GM12878 (cell line): ENCODE measurements at regions not wholly inside any gene's neighbourhood (a gene's known extent, or its start where the extent isn't known, plus 50 kb on each side); places are given as distances from the start of the nearest gene placed in this dataset.

ENCODE experiments used
- ATAC-seq: fragments of 200-7000 bp; cut with Tn5 transposase; 3 replicates; pipeline ENCODE4 v1.9.1; 2020; ENCODE audit warnings: mild to moderate bottlenecking, moderate library complexity
- BruUV-seq: library from RNA; stranded (reverse); fragments of 400-500 nt; replicated peaks from 2 replicates; lab custom pipeline; 2021; lab: Mats Ljungman, UMichigan
- CTCF ChIA-PET: fragments of 300-600 bp; sonication (Branson Sonifier 250); formaldehyde crosslinking; extraction: SDS; loops from one replicate; lab custom pipeline; 2021; ENCODE audit warnings: inconsistent platforms; lab: Yijun Ruan, JAX
- POLR2A ChIA-PET: fragments of 350-600 bp; formaldehyde crosslinking; extraction: SDS; loops from one replicate; lab custom pipeline; 2021; ENCODE audit warnings: inconsistent platforms; lab: Charles Lee
- RAD21 ChIA-PET: fragments of 300-600 bp; sonication (Branson Sonifier 250); formaldehyde crosslinking; loops from one replicate; lab custom pipeline; 2023; ENCODE audit warnings: antibody characterized with exemption; ENCODE audit not compliant: unreplicated experiment; lab: Charles Lee
- SMC1A ChIA-PET: fragments of 300-600 bp; sonication (Branson Sonifier 250); formaldehyde crosslinking; loops from one replicate; lab custom pipeline; 2023; ENCODE audit not compliant: unreplicated experiment, uncharacterized antibody; lab: Charles Lee
- DNase-seq: peaks from one replicate; pipeline ENCODE4 v3.0.0-alpha.2; 2011; ENCODE audit warnings: low read depth, low spot score
- FAIRE-seq: peaks from 3 replicates; lab custom pipeline; 2011; peaks lifted over from hg19 to GRCh38; lab: Jason Lieb, UNC
- H2AFZ ChIP-seq: 2 replicates; pipeline ENCODE4 v1.6.0; 2011; ENCODE audit warnings: low read depth, low read length, control low read depth; ENCODE audit not compliant: control insufficient read depth
- H3K27ac ChIP-seq: 2 replicates; pipeline ENCODE4 v1.5.1; 2011; ENCODE audit warnings: control low read depth; ENCODE audit not compliant: control insufficient read depth, insufficient read depth
- H3K27me3 ChIP-seq, 2 experiments: replicated peaks in 1 of 2; 2 replicates each; pipeline versions ENCODE4 v1.6.0 to v1.6.1; 2011; ENCODE audit warnings: low read length in 1 of 2; ENCODE audit not compliant: control insufficient read depth in 2 of 2, insufficient read depth in 2 of 2
- H3K36me3 ChIP-seq, 2 experiments: 2 replicates each; pipeline ENCODE4 v1.5.1; 2011; ENCODE audit warnings: low read length in 1 of 2; ENCODE audit not compliant: control insufficient read depth in 2 of 2, insufficient read depth in 2 of 2
- H3K4me1 ChIP-seq: 2 replicates; pipeline ENCODE4 v1.6.1; 2011; ENCODE audit warnings: mild to moderate bottlenecking, low read length, moderate library complexity, mixed read lengths; ENCODE audit not compliant: control insufficient read depth, insufficient read depth
- H3K4me2 ChIP-seq: 2 replicates; pipeline ENCODE4 v1.6.0; 2011; ENCODE audit warnings: control low read depth; ENCODE audit not compliant: control insufficient read depth, insufficient read depth
- H3K4me3 ChIP-seq: fragments of 200-600 bp; sonication (generic); 2 replicates; pipeline ENCODE4 v1.5.1; 2016
- H3K79me2 ChIP-seq: 2 replicates; pipeline ENCODE4 v1.6.0; 2011; ENCODE audit warnings: low read length; ENCODE audit not compliant: control insufficient read depth, insufficient read depth
- H3K9ac ChIP-seq: 2 replicates; pipeline ENCODE4 v1.8.0; 2011; ENCODE audit warnings: low read length, control low read depth, mixed read lengths; ENCODE audit not compliant: control insufficient read depth, insufficient read depth
- H3K9me3 ChIP-seq: replicated peaks from 3 replicates; pipeline ENCODE4 v1.5.1; 2011; ENCODE audit warnings: mild to moderate bottlenecking, low read length; ENCODE audit not compliant: control insufficient read depth, insufficient read depth
- H4K20me1 ChIP-seq: 2 replicates; pipeline ENCODE4 v1.6.0; 2011; ENCODE audit not compliant: control insufficient read depth, insufficient read depth
- CBX5 ChIP-seq: sonication (generic); IDR thresholded peaks from 2 replicates; pipeline ENCODE4 v1.6.1; 2016; ENCODE audit warnings: low read depth, moderate library complexity, mild to moderate bottlenecking, inconsistent platforms
- NR2C2 ChIP-seq: IDR thresholded peaks from 2 replicates; pipeline ENCODE4 v1.6.1; 2011; ENCODE audit warnings: borderline replicate concordance, low read depth; ENCODE audit not compliant: control insufficient read depth, insufficient read length
- RAD51 ChIP-seq: fragments of 450-650 bp; IDR thresholded peaks from 2 replicates; pipeline ENCODE4 v1.6.1; 2016; ENCODE audit warnings: moderate library complexity, mild to moderate bottlenecking, inconsistent platforms
- SMAD5 ChIP-seq: IDR thresholded peaks from 2 replicates; pipeline ENCODE4 v1.6.1; 2016; ENCODE audit warnings: antibody characterized with exemption, low read depth
- ZSCAN29 ChIP-seq: fragments of 450-650 bp; IDR thresholded peaks from 2 replicates; pipeline ENCODE4 v1.6.1; 2017; ENCODE audit warnings: mild to moderate bottlenecking, moderate library complexity
- WGBS: methylation state at CpG from one replicate; pipeline ENCODE4 v1.1.6; 2016; ENCODE audit warnings: low lambda C conversion rate; ENCODE audit not compliant: insufficient replicate concordance, insufficient coverage; ENCODE audit errors: missing lambda C conversion rate; 5-methylcytosine and 5-hydroxymethylcytosine counted together
- in situ Hi-C: fragments of 300-500 bp; cut with MboI; formaldehyde crosslinking; loops from 9 replicates; pipeline ENCODE4 v1.14.3; 2018; ENCODE audit warnings: mixed read lengths
- intact Hi-C: fragments of 100-400 bp; cut with micrococcal nuclease; formaldehyde crosslinking; loops from one replicate; pipeline ENCODE4 v1.14.2; 2022; ENCODE audit not compliant: unreplicated experiment
- TF ChIP-seq, protein P1 (sequence below): fragments of 450-650 bp; IDR thresholded peaks from 2 replicates; pipeline ENCODE4 v1.6.1; 2017; ENCODE audit warnings: mild to moderate bottlenecking, moderate library complexity

DNA sequence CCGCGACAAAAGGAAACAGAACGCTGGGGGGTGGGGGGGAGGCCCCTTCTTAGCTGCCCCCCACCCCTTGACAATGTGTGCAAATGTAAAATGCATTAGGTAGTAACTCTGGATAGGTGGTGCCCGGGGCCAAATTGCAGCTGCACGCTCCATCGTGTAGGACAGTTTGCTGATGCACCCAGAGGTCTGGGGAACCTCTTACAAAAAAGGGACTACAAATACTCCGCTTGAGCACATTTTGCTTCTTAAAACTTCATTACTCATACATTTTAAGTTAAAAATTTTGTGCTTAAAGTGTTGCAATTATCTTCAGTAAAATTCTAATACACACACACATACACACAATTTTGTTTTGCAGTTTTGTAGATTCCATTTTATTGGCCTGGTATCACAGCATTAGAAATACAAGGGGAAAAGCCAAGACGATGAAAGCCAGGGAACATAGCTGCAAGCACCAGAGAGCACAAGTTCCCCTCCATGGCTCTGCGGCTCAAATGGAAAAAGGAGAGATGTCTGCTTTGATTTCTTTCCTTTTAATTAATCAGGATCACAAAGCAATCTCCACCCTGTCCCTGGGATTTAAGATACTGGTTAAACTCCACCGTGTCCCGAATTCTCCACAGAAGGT, 582.1 kb downstream of the ZEB2 start:
- no peaks in the 10 kb centered on the region for H3K4me1 ChIP-seq
- SMC1A ChIA-PET, result interaction anchor here (0.7 to 2.2 kb wide), 3 partner anchors 10 to 15 kb away, joined by 3 to 17 read pairs (median 3); no protein-coding TSS in a partner anchor
- POLR2A ChIA-PET, result interaction anchor here (1.0 to 1.1 kb wide), 2 partner anchors 10 to 73 kb away, joined by 4 read pairs; no protein-coding TSS in a partner anchor
- H4K20me1 ChIP-seq, result no peaks in the 10 kb centered on the region
- DNase-seq, result no peak
- TF ChIP-seq SMAD5 (no peak), NR2C2 (no peak), RAD51 (no peak), CBX5 (no peak), ZSCAN29 (no peak)
- TF ChIP-seq, protein P1, sequence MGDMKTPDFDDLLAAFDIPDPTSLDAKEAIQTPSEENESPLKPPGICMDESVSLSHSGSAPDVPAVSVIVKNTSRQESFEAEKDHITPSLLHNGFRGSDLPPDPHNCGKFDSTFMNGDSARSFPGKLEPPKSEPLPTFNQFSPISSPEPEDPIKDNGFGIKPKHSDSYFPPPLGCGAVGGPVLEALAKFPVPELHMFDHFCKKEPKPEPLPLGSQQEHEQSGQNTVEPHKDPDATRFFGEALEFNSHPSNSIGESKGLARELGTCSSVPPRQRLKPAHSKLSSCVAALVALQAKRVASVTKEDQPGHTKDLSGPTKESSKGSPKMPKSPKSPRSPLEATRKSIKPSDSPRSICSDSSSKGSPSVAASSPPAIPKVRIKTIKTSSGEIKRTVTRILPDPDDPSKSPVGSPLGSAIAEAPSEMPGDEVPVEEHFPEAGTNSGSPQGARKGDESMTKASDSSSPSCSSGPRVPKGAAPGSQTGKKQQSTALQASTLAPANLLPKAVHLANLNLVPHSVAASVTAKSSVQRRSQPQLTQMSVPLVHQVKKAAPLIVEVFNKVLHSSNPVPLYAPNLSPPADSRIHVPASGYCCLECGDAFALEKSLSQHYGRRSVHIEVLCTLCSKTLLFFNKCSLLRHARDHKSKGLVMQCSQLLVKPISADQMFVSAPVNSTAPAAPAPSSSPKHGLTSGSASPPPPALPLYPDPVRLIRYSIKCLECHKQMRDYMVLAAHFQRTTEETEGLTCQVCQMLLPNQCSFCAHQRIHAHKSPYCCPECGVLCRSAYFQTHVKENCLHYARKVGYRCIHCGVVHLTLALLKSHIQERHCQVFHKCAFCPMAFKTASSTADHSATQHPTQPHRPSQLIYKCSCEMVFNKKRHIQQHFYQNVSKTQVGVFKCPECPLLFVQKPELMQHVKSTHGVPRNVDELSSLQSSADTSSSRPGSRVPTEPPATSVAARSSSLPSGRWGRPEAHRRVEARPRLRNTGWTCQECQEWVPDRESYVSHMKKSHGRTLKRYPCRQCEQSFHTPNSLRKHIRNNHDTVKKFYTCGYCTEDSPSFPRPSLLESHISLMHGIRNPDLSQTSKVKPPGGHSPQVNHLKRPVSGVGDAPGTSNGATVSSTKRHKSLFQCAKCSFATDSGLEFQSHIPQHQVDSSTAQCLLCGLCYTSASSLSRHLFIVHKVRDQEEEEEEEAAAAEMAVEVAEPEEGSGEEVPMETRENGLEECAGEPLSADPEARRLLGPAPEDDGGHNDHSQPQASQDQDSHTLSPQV, result no peak
- H3K27ac ChIP-seq, result no peak overlapping the region
- WGBS, result 64% methylated on average over 11 of the region's 11 CpGs
- H3K4me2 ChIP-seq, result peak overlapping the region; percentile 87
- RAD21 ChIA-PET, result interaction anchor here (1.5 kb wide), 1 partner anchor 10 kb away, joined by 8 read pairs; no protein-coding TSS in a partner anchor
- H3K9ac ChIP-seq, result no peak overlapping the region
- intact Hi-C loops, result no loop called here
- CTCF ChIA-PET, result no interaction called here
- peak; percentile 20; the same call in 2 of the 3 replicates for ATAC-seq
- no peak overlapping the region; the same call in 1 of the 2 replicates for H2AFZ ChIP-seq
- in situ Hi-C loops, result no loop called here
- H3K27me3 ChIP-seq, result peaks cover 0 to 14% of the 10 kb centered on the region in 2 experiments
- H3K9me3 ChIP-seq, result no peaks in the 10 kb centered on the region
- H3K36me3 ChIP-seq, result no peaks in the 10 kb centered on the region
- FAIRE-seq, result no peak
- no TSS peak for BruUV-seq
- no peaks in the 10 kb centered on the region for H3K79me2 ChIP-seq
- no peak overlapping the region for H3K4me3 ChIP-seq
